SU-DHL-6 (cell line): ENCODE measurements at regions not wholly inside any gene's neighbourhood (a gene's known extent, or its start where the extent isn't known, plus 50 kb on each side); places are given as distances from the start of the nearest gene placed in this dataset.

Experiments used
- H2AFZ ChIP-seq: fragments of 200-600 bp; sonication (generic); 2 replicates; pipeline ENCODE4 v1.6.1; 2014; ENCODE audit warnings: low read depth, mild to moderate bottlenecking, moderate library complexity, mixed read lengths, antibody characterized with exemption, low read length; ENCODE audit not compliant: severe bottlenecking
- H3F3A ChIP-seq: fragments of 200-600 bp; shearing (Covaris generic); 2 replicates; pipeline ENCODE4 v1.6.0; 2016; ENCODE audit warnings: antibody characterized with exemption, mild to moderate bottlenecking; ENCODE audit not compliant: insufficient read depth
- H3K27ac ChIP-seq: fragments of 200-600 bp; sonication (generic); 2 replicates; pipeline ENCODE4 v1.5.1; 2016; ENCODE audit warnings: low read depth, mild to moderate bottlenecking, low read length, moderate library complexity, mixed read lengths
- H3K27me3 ChIP-seq: fragments of 200-600 bp; sonication (generic), shearing (Covaris generic); 2 replicates; pipeline ENCODE4 v1.6.0; 2014; ENCODE audit warnings: mild to moderate bottlenecking, low read length
- H3K36me3 ChIP-seq: fragments of 200-600 bp; sonication (generic); 2 replicates; pipeline ENCODE4 v1.6.1; 2014; ENCODE audit warnings: mild to moderate bottlenecking, low read length, mixed read lengths
- H3K4me2 ChIP-seq: fragments of 300-600, 200-600 bp; shearing (Covaris generic), sonication (generic); 2 replicates; pipeline ENCODE4 v1.6.0; 2014; ENCODE audit warnings: low read length, low read depth, mild to moderate bottlenecking; ENCODE audit not compliant: poor library complexity, severe bottlenecking
- H3K4me3 ChIP-seq: fragments of 200-600 bp; sonication (generic); 2 replicates; pipeline ENCODE4 v1.5.1; 2014; ENCODE audit warnings: antibody characterized with exemption, low read length, mild to moderate bottlenecking, mixed read lengths; ENCODE audit not compliant: insufficient read depth, poor library complexity, severe bottlenecking
- H3K79me2 ChIP-seq: fragments of 200-600 bp; sonication (generic); 2 replicates; pipeline ENCODE4 v1.6.1; 2014; ENCODE audit warnings: mild to moderate bottlenecking, low read length, moderate library complexity; ENCODE audit not compliant: insufficient read depth
- H3K9ac ChIP-seq: fragments of 200-600 bp; sonication (generic); 2 replicates; pipeline ENCODE4 v1.7.0; 2014; ENCODE audit warnings: mild to moderate bottlenecking, low read length
- H3K9me2 ChIP-seq: fragments of 200-600 bp; sonication (generic); replicated peaks from 2 replicates; pipeline ENCODE4 v1.6.1; 2014; ENCODE audit warnings: low read length; ENCODE audit not compliant: insufficient read depth
- H3K9me3 ChIP-seq: fragments of 200-600 bp; sonication (generic); 2 replicates; pipeline ENCODE4 v1.6.1; 2014; ENCODE audit warnings: low read length, mixed read lengths; ENCODE audit not compliant: insufficient read depth
- H4K20me1 ChIP-seq: fragments of 200-600 bp; sonication (generic); 2 replicates; pipeline ENCODE4 v1.6.1; 2014; ENCODE audit warnings: low read depth, mild to moderate bottlenecking, antibody characterized with exemption, low read length, moderate library complexity, mixed read lengths
- EZH2phosphoT487 ChIP-seq: fragments of 200-600 bp; sonication (generic), shearing (Covaris generic); conservative IDR thresholded peaks from 2 replicates; pipeline ENCODE4 v1.6.1; 2018; ENCODE audit warnings: mild to moderate bottlenecking, antibody characterized with exemption, low read length, moderate library complexity, mixed read lengths
- TF ChIP-seq, protein P1 (sequence below): fragments of 200-600 bp; sonication (generic); IDR thresholded peaks from one replicate; pipeline ENCODE4 v1.5.1; 2017; ENCODE audit warnings: antibody characterized with exemption, mild to moderate bottlenecking, low read length, moderate library complexity; ENCODE audit not compliant: insufficient read depth, poor library complexity, severe bottlenecking

DNA sequence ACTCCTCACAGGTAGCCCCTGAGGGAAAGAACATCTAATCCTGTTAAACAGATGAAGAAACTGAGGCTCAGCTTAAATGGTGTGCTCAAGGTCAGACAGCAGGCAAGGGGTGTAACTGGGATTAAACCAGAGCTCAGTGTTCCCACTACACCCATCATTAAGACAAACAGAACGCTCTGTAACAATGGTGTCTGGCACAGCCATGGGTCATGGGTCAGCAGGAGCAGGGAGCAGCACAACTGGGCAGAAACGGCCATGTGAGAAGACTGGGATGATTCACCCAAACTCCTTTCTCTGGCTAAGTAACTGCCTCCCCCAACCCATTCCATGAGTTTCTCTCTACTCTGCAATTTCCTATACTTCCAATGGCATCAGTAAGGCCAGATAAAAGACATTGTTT lies 85.5 kb upstream of the PDE1C start:
- Histone ChIP-seq H3K9ac (no peak overlapping the region), H2AFZ (no peak overlapping the region), H3K4me2 (no peak overlapping the region)

DNA sequence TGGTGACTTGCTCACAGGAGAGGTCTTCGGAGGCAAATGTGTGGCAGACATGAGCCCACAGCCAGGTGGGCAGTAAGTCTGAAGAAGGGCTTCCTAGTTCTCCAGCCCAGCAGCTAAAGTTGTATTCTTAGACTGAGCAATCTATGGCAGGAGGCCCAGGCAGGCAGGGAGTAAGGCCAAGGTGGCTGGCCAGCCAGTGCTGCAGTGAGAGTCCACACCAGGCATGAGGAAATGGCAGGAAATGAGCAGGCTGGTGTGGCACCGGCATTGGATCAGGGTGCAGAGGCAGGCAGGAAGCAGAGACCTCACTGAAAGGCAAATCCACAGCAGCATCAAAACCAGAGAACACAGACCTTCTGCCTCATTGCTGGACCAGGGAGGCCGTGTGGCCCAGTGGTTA lies 84.6 kb upstream of the PDE1C start:
- Histone ChIP-seq H4K20me1 (no peaks in the 10 kb centered on the region), H3K4me3 (no peak overlapping the region), H3F3A (no peaks in the 10 kb centered on the region), H3K27ac (no peak overlapping the region), H3K9me2 (no peaks in the 10 kb centered on the region), H3K9ac (no peak overlapping the region), H3K4me2 (no peak overlapping the region), H3K36me3 (no peaks in the 10 kb centered on the region), H3K9me3 (no peaks in the 10 kb centered on the region), H2AFZ (no peak overlapping the region), H3K79me2 (no peaks in the 10 kb centered on the region), H3K27me3 (no peaks in the 10 kb centered on the region)
- TF ChIP-seq, protein P1, sequence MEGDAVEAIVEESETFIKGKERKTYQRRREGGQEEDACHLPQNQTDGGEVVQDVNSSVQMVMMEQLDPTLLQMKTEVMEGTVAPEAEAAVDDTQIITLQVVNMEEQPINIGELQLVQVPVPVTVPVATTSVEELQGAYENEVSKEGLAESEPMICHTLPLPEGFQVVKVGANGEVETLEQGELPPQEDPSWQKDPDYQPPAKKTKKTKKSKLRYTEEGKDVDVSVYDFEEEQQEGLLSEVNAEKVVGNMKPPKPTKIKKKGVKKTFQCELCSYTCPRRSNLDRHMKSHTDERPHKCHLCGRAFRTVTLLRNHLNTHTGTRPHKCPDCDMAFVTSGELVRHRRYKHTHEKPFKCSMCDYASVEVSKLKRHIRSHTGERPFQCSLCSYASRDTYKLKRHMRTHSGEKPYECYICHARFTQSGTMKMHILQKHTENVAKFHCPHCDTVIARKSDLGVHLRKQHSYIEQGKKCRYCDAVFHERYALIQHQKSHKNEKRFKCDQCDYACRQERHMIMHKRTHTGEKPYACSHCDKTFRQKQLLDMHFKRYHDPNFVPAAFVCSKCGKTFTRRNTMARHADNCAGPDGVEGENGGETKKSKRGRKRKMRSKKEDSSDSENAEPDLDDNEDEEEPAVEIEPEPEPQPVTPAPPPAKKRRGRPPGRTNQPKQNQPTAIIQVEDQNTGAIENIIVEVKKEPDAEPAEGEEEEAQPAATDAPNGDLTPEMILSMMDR: no peak
- no peak for TF ChIP-seq EZH2phosphoT487

More for the DNA sequence above, 85.5 kb upstream of the PDE1C start:
- H3K4me3 ChIP-seq: no peak overlapping the region
- H4K20me1 ChIP-seq: no peaks in the 10 kb centered on the region
- H3F3A ChIP-seq: no peaks in the 10 kb centered on the region
- no peaks in the 10 kb centered on the region for H3K79me2 ChIP-seq
- H3K27ac ChIP-seq: no peak overlapping the region
- H3K9me3 ChIP-seq: no peaks in the 10 kb centered on the region
- H3K9me2 ChIP-seq: no peaks in the 10 kb centered on the region
- H3K27me3 ChIP-seq: no peaks in the 10 kb centered on the region
- H3K36me3 ChIP-seq: no peaks in the 10 kb centered on the region
- no peak for TF ChIP-seq EZH2phosphoT487
- TF ChIP-seq, protein P1: no peak

DNA sequence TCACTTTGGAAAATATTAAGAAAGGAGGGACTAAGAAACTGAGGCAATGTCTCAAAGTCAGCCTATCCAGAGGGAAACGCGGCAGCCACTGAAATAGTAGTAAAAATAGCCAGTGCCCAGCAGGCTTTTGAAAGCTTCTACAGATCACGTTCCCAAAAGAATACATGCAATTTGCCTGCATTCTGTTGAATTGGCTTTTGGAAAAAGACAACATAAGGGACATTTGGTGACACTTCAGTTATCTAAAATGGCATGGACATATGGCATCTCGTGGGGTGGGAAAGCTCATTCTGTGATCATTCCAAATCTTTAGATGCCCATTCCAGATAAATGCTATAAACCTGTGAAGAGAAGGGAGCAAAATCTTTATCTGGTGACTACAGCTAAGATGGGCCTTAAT lies 82.8 kb upstream of the PDE1C start:
- H3K9ac ChIP-seq: no peak overlapping the region
- H3K36me3 ChIP-seq: no peaks in the 10 kb centered on the region
- no peak overlapping the region for H3K4me2 ChIP-seq
- no peak overlapping the region for H3K4me3 ChIP-seq
- H2AFZ ChIP-seq: no peak overlapping the region
- TF ChIP-seq EZH2phosphoT487: no peak
- TF ChIP-seq, protein P1: no peak
- no peaks in the 10 kb centered on the region for H4K20me1 ChIP-seq
- H3K9me3 ChIP-seq: no peaks in the 10 kb centered on the region
- H3K27ac ChIP-seq: no peak overlapping the region
- no peaks in the 10 kb centered on the region for H3K79me2 ChIP-seq
- H3K27me3 ChIP-seq: no peaks in the 10 kb centered on the region
- H3F3A ChIP-seq: no peaks in the 10 kb centered on the region
- no peaks in the 10 kb centered on the region for H3K9me2 ChIP-seq

DNA sequence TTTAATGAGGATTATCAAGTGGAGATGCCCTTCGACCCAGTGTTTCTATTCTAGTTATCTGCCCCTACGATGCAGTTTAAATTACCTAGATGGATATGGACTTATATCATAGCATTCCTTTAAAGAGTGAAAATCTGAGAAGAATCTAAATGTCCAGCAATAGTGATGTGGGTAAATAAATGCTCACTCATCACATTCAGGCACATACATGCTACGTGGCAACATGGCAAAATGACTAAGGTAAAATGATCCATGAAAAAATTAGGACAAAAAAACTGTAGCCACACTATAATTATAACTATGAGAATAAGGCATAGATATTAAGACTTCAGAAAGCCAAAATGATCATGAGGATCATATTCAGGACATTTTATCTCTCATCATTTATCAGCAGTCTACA lies 82.4 kb upstream of the PDE1C start:
- no peaks in the 10 kb centered on the region for H3K9me2 ChIP-seq
- no peak overlapping the region for H3K9ac ChIP-seq
- H3F3A ChIP-seq: no peaks in the 10 kb centered on the region
- H3K79me2 ChIP-seq: no peaks in the 10 kb centered on the region
- no peak for TF ChIP-seq EZH2phosphoT487
- TF ChIP-seq, protein P1: no peak
- H3K27me3 ChIP-seq: no peaks in the 10 kb centered on the region
- H3K36me3 ChIP-seq: no peaks in the 10 kb centered on the region
- H3K9me3 ChIP-seq: no peaks in the 10 kb centered on the region
- no peak overlapping the region for H2AFZ ChIP-seq
- H4K20me1 ChIP-seq: no peaks in the 10 kb centered on the region
- no peak overlapping the region for H3K27ac ChIP-seq
- no peak overlapping the region for H3K4me2 ChIP-seq
- H3K4me3 ChIP-seq: no peak overlapping the region
